RKO (cell line): ENCODE measurements at regions not wholly inside any gene's neighbourhood (a gene's known extent, or its start where the extent isn't known, plus 50 kb on each side); places are given as distances from the start of the nearest gene placed in this dataset.

Source experiments
- DNase-seq: peaks from one replicate; pipeline ENCODE4 v3.0.0-alpha.2; 2016; ENCODE audit warnings: low spot score

- DNase-seq: peak; percentile 22
Measured at GRCh38 chr16:85162478-85163277, 50.4 kb upstream of the CIBAR2 start.

DNA sequence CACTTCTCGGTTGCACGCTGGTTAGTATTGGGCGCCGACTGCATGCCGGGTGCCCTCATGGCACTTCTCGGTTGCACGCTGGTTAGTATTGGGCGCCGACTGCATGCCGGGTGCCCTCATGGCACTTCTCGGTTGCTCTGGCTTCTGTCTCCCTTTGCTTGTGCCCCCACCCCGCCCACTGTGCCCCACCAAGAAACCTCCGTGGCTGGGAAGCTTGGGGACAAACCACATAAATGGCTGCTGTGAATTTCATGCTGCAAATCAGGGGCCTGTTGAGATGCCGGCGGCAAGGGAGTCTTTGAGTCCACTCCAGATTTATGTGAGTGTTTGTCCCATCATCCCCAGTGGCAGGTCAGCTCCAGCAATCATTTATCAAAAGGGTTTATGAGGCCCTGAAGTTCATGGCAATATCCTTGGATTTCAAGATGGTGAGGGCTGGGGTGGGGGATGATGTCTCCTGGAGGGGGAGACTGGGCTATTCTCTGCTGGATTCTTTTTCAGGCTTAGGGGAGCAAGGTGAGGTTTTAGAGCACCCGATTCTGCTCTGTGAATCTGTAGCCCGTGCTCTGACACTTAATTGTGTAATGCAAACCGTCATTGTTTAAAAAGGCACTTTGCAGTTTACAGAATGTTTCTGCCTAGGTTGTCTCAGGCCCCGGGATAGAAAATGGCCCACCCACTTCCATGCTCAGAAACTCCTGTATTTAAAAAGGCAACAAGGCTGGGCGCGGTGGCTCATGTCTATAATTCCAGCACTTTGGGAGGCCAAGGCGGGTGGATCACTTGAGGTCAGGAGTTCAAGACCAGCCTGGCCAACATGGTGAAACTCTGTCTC, 51.2 kb upstream of the CIBAR2 start:
- no peak for DNase-seq

GRCh38 chr16:85164431-85164830, 52.2 kb upstream of the CIBAR2 start:
- no peak for DNase-seq

DNA sequence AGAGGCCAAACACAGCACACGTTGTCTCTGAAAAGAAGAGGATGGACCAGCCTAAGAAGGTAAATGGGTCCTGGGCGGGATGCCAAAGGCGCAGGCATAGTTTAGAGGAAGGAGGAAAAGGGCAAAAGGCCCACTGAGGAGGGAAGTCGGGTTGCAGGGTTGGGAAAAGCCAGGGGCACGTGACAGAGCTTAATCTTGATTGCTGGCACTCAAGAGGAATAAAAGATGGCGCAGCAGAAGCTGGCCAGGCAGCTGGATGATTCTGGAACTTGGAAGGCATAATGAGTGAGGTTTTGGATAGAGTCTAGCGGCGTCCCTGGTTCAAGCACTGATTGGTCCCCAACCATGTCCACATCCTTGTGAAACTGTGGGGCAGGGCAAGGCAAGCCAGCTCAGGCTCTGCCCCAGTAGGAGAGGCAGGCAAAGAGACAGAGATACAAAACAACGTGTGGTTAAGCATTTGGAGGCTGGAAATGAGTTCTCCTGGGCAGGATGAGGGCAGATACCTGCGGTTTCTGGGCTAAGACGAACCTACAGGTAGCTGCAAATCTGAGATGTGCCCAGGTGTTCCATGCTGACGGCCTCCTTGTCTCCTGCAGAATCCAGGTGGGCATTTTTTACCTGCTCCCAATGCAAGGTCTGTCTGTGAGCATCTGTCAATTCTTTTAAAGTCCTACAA, 52.7 kb upstream of the CIBAR2 start:
- no peak for DNase-seq

GRCh38 chr16:85165781-85166180, 53.5 kb upstream of the CIBAR2 start:
- DNase-seq: no peak

- no peak for DNase-seq
Measured at GRCh38 chr16:85166281-85166680, 54.0 kb upstream of the CIBAR2 start.

- no peak for DNase-seq
Measured at GRCh38 chr16:85166699-85167588, 54.7 kb upstream of the CIBAR2 start.

GRCh38 chr16:85167589-85168537, 55.6 kb upstream of the CIBAR2 start:
- DNase-seq: no peak

DNA sequence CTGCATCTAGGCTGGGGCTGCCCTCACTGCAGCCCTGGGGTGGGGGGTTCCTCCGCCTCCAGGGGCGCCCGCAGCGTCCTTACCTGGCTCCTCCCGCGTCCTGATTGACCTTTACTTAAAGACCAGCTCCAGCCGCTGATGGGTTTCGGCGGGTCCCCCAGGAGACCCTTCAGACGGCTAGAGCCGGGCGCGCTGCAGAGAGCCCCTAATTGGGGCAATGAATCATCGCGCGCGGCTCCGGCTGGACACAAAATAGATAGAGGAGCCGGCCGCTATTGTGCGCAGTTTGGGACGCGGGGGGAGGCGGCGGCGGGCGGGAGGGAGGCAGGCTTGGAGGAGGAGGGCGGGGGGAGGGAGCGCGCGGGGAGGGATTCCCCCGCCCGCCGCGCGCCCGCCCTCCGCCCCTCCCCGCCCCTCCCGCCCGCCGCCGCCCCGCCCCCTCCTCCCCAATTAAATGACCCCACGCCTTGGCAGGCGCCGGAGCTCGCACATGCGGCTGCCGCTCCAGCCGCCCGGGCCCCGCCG, 56.5 kb upstream of the CIBAR2 start:
- peak; percentile 49 for DNase-seq

DNA sequence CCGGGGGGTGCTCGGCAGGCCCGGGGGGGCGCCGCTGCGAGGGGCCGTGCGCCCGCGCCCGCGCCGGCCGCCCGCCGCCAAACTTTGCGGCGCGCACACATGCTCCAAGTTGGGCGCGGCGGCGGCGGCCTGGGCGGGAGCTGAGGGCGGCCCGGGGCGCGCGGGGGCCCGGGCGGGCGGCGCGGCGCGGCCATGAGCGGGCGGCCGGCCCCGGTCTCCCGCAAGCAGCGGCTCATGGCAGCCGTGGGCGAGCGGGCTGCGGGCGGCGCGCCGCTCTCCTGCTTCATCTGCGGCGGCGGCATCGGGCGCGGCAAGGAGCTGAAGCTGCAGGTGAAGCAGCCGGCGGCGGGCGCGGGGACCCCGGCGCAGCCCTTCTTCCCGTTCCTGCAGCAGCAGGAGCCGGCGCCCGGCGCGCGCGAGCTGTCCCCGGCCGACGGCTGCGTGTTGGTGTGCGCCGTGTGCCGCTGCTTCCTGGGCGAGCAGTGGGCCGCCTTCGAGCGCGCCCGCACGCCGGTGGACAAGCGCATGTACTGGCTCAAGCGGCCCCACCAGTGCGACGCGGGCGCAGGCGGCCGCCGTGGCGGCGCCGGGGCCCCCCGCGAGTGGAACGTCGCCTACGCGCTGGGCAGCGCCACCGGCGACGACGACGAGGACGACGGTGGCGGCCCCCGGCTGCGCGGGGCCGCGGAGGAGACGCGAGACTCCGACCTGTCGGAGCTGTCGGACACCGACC, 57.2 kb upstream of the CIBAR2 start:
- peak; percentile 38 for DNase-seq

DNA sequence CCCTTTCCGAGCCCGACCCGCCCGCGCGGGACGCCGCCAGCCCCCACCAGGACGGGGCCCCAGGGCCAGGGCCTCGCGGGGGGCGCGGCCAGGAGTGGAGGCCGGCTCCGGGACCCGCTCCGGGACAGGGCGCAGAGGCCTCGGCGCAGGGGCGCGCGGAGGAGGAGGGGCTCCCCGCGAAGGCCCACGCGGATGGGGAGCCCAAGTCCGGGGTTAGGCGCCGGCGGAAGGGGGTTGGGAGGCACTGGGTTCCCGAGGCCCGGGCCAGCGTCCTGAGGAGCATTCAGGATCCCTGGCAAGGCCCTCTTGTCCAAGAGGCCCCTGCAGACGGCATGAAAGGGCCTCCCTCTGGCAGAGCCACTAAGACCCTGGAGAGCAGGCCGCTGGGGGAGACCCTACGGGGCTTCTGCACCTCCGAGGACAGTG, 57.8 kb upstream of the CIBAR2 start:
- DNase-seq: no peak

GRCh38 chr16:85170590-85171003, 58.3 kb upstream of the CIBAR2 start:
- no peak for DNase-seq

GRCh38 chr16:85171004-85171758, 58.9 kb upstream of the CIBAR2 start:
- no peak for DNase-seq

GRCh38 chr16:85171759-85172454, 59.6 kb upstream of the CIBAR2 start:
- DNase-seq: peak; percentile 48

DNA sequence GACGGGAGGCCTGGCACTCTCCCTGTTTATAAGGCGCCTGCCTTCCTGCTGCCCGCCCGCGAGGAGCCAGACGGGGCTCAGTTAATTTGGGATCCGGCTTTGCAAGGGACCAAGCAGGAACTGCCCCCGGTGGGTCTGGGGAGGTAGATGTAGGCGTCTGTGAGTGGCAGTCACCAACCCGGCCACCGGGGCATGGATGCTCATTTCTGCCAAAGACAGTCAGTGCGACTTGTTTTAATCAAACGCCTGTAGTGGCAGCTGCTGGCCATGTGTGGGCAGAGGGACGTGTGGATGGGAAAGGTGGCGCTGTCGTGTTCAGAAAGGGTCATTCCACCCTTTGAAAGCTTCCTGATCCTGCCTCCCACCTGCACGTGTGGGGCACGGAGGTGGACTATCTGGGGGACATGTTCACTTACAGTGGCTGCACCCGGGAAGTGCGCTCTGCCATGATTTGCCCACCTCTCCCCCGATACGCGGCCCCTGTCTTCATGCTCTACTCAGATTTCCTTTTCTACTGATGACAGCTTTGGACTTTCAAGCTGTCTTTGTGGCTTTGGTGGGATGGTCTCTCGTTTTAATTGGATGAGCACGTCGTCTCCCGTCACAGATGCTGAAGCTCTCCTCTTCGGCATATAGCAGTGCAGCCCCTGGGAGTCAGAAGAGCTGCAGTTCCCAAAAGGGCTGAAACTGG, 60.3 kb upstream of the CIBAR2 start:
- DNase-seq: peak; percentile 83

DNA sequence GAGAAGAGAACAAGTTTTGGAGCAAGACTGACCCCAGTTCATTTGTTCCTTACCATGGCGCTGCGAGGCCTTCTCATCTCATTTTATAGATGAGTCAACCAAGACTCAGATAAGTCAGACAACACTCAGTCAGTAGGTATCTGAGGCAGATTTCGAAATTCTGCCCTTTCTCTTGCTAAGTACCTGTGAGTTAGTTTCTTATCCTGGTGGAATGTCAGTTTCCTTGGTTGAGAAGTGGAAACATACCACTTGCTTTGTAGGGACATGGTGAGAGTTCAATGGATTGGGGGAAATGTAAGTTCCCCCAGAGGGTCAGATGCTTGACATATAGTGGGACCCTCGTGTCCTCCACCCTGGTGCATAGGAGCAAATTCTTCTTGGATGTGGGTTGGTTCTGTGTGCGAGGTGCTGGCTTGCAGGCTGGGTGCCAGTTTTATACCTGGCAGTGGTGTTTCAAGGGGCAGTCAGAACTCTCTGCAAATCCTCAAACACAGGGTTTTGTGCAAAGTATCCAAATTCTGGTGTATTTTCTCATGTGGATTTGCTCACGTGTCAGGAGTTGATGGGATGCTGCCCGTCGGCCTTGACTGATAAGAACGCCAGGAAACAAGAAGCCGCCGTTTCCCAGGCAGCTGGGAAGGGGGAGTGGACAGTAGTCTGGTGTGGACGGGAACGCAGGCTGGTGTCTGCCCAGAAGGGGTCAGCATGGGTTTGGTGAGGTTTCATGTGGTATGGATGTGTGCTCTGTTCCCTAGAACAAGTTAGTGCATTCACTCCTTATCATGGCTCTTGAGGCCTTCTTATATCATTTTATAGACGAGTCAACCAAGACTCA, 61.1 kb upstream of the CIBAR2 start:
- DNase-seq: peak; percentile 96
